KG1 (cell line): ENCODE measurements at regions not wholly inside any gene's neighbourhood (a gene's known extent, or its start where the extent isn't known, plus 50 kb on each side); places are given as distances from the start of the nearest gene placed in this dataset.
"Not testable (repeated sequence)": the region's sequence is repeated elsewhere in the genome, so short reads cannot be mapped to it uniquely, and the experiment has no call there.

Experiments used
- DNase-seq: peaks from one replicate; lab custom pipeline; 2025; lab: John Stamatoyannopoulos, UW

- DNase-seq, result not testable (repeated sequence)
Observed at GRCh38 chr16:13336907-13337881, 435.8 kb downstream of the SHISA9 start.

GRCh38 chr16:13338044-13338443, 436.6 kb downstream of the SHISA9 start:
- DNase-seq, result no peak

GRCh38 chr16:13342675-13343074, 441.3 kb downstream of the SHISA9 start:
- DNase-seq, result no peak

GRCh38 chr16:13344001-13344400, 442.6 kb downstream of the SHISA9 start:
- DNase-seq, result no peak

GRCh38 chr16:13348416-13348815, 447.0 kb downstream of the SHISA9 start:
- no peak for DNase-seq

- DNase-seq, result no peak
Observed at GRCh38 chr16:13350000-13350399, 448.6 kb downstream of the SHISA9 start.

GRCh38 chr16:13351181-13351580, 449.8 kb downstream of the SHISA9 start:
- DNase-seq, result no peak

GRCh38 chr16:13351601-13352217, 450.3 kb downstream of the SHISA9 start:
- DNase-seq, result no peak

GRCh38 chr16:13352796-13353195, 451.4 kb downstream of the SHISA9 start:
- DNase-seq, result not testable (repeated sequence)

- DNase-seq, result not testable (repeated sequence)
Observed at GRCh38 chr16:13357842-13358241, 456.4 kb downstream of the SHISA9 start.

- DNase-seq, result no peak
Observed at GRCh38 chr16:13359835-13360234, 458.4 kb downstream of the SHISA9 start.

- DNase-seq, result no peak
Observed at GRCh38 chr16:13372421-13372820, 471.0 kb downstream of the SHISA9 start.

GRCh38 chr16:13376174-13376573, 474.8 kb downstream of the SHISA9 start:
- DNase-seq, result no peak

GRCh38 chr16:13377143-13377542, 475.7 kb downstream of the SHISA9 start:
- no peak for DNase-seq

GRCh38 chr16:13378151-13378550, 476.8 kb downstream of the SHISA9 start:
- DNase-seq, result no peak

- DNase-seq, result no peak
Observed at GRCh38 chr16:13379266-13379665, 477.9 kb downstream of the SHISA9 start.

GRCh38 chr16:13385156-13386040, 484.0 kb downstream of the SHISA9 start:
- DNase-seq, result not testable (repeated sequence)

- DNase-seq, result no peak
Observed at GRCh38 chr16:13390093-13390985, 488.9 kb downstream of the SHISA9 start.

- no peak for DNase-seq
Observed at GRCh38 chr16:13390986-13391305, 489.5 kb downstream of the SHISA9 start.

GRCh38 chr16:13391337-13391736, 489.9 kb downstream of the SHISA9 start:
- no peak for DNase-seq

- no peak for DNase-seq
Observed at GRCh38 chr16:13392341-13392740, 490.9 kb downstream of the SHISA9 start.
